ENCODE measurements at regions not wholly inside any gene's neighbourhood (a gene's known extent, or its start where the extent isn't known, plus 50 kb on each side); places are given as distances from the start of the nearest gene placed in this dataset.
"Not testable (repeated sequence)": the region's sequence is repeated elsewhere in the genome, so short reads cannot be mapped to it uniquely, and the experiment has no call there.

- no peak for DNase-seq
These were observed 1068.0 kb downstream of the SLITRK5 start for GRCh38 chr13:88739195-88739594.

GRCh38 chr13:88744289-88744688, 1073.1 kb downstream of the SLITRK5 start:
- DNase-seq, result no peak

GRCh38 chr13:88745011-88745410, 1073.8 kb downstream of the SLITRK5 start:
- no peak for DNase-seq

- no peak for DNase-seq
These were observed 1080.9 kb downstream of the SLITRK5 start for GRCh38 chr13:88752041-88752440.

GRCh38 chr13:88754141-88754540, 1083.0 kb downstream of the SLITRK5 start:
- DNase-seq, result no peak

GRCh38 chr13:88761145-88761544, 1090.0 kb downstream of the SLITRK5 start:
- no peak for DNase-seq

- DNase-seq, result no peak
These were observed 1092.9 kb downstream of the SLITRK5 start for GRCh38 chr13:88764103-88764502.

GRCh38 chr13:88800505-88800904, 1129.3 kb downstream of the SLITRK5 start:
- DNase-seq, result no peak

- DNase-seq, result no peak
These were observed 1130.2 kb downstream of the SLITRK5 start for GRCh38 chr13:88801361-88801760.

- no peak for DNase-seq
These were observed 1131.7 kb downstream of the SLITRK5 start for GRCh38 chr13:88802886-88803285.

- DNase-seq, result no peak
These were observed 1135.3 kb downstream of the SLITRK5 start for GRCh38 chr13:88806438-88806837.

GRCh38 chr13:88817560-88817959, 1146.4 kb downstream of the SLITRK5 start:
- DNase-seq, result no peak

- no peak for DNase-seq
These were observed 1151.9 kb downstream of the SLITRK5 start for GRCh38 chr13:88823114-88823513.

GRCh38 chr13:88824218-88824617, 1153.0 kb downstream of the SLITRK5 start:
- DNase-seq, result no peak

GRCh38 chr13:88840085-88840484, 1168.9 kb downstream of the SLITRK5 start:
- no peak for DNase-seq

- not testable (repeated sequence) for DNase-seq
These were observed 1181.1 kb downstream of the SLITRK5 start for GRCh38 chr13:88852293-88852692.

GRCh38 chr13:88857256-88857655, 1186.1 kb downstream of the SLITRK5 start:
- no peak for DNase-seq

- DNase-seq, result no peak
These were observed 1191.0 kb downstream of the SLITRK5 start for GRCh38 chr13:88862095-88862620.

- no peak for DNase-seq
These were observed 1191.9 kb downstream of the SLITRK5 start for GRCh38 chr13:88863116-88863515.

- no peak for DNase-seq
These were observed 1195.0 kb downstream of the SLITRK5 start for GRCh38 chr13:88866195-88866594.

- DNase-seq, result no peak
These were observed 1212.6 kb downstream of the SLITRK5 start for GRCh38 chr13:88883741-88884140.

GRCh38 chr13:88887045-88887662, 1216.0 kb downstream of the SLITRK5 start:
- DNase-seq, result no peak

- DNase-seq, result no peak
These were observed 1224.2 kb downstream of the SLITRK5 start for GRCh38 chr13:88895261-88895941.

- no peak for DNase-seq
These were observed 1225.3 kb downstream of the SLITRK5 start for GRCh38 chr13:88896466-88896865.

Measured in hippocampal formation (tissue), 2 donors.